H1 (cell line): ENCODE measurements at regions not wholly inside any gene's neighbourhood (a gene's known extent, or its start where the extent isn't known, plus 50 kb on each side); places are given as distances from the start of the nearest gene placed in this dataset.

Experiments
- CTCF ChIA-PET: fragments of 300-600 bp; sonication (Branson Sonifier 250); formaldehyde crosslinking; loops from one replicate; lab custom pipeline; 2021; ENCODE audit not compliant: partially characterized antibody; lab: Charles Lee
- POLR2A ChIA-PET: fragments of 300-600 bp; sonication (Branson Sonifier 250); formaldehyde crosslinking; loops from one replicate; lab custom pipeline; 2021; ENCODE audit warnings: inconsistent platforms; ENCODE audit not compliant: partially characterized antibody; lab: Charles Lee
- DNase-seq, 2 experiments: peaks; one replicate each; pipeline versions ENCODE4 v3.0.0 to v3.0.0-alpha.2; 2010 to 2022; ENCODE audit warnings: low spot score in 2 of 2, low read depth in 1 of 2, mixed read lengths in 1 of 2
- FAIRE-seq: peaks from 2 replicates; lab custom pipeline; 2011; peaks lifted over from hg19 to GRCh38; lab: Jason Lieb, UNC
- H2AFZ ChIP-seq: 2 replicates; pipeline ENCODE4 v1.8.1; 2012; ENCODE audit warnings: low read length, inconsistent platforms
- H2AK5ac ChIP-seq: 2 replicates; pipeline ENCODE4 v1.6.1; 2013; ENCODE audit warnings: low read depth, low read length
- H2BK120ac ChIP-seq: replicated peaks from 2 replicates; pipeline ENCODE3; 2013; ENCODE audit warnings: low read depth, low read length, inconsistent platforms
- H2BK12ac ChIP-seq: 2 replicates; pipeline ENCODE4 v1.6.1; 2013; ENCODE audit warnings: low read depth, low read length
- H2BK15ac ChIP-seq: 2 replicates; pipeline ENCODE4 v1.6.1; 2013; ENCODE audit warnings: low read length
- H2BK20ac ChIP-seq: 2 replicates; pipeline ENCODE4 v1.6.1; 2013; ENCODE audit warnings: low read length
- H2BK5ac ChIP-seq: 2 replicates; pipeline ENCODE4 v1.6.1; 2013; ENCODE audit warnings: low read depth, low read length
- H3K14ac ChIP-seq: 2 replicates; pipeline ENCODE4 v1.6.1; 2013; ENCODE audit warnings: inconsistent platforms; ENCODE audit not compliant: insufficient read length
- H3K18ac ChIP-seq: 2 replicates; pipeline ENCODE4 v1.6.1; 2013; ENCODE audit warnings: low read length; ENCODE audit errors: extremely low read depth
- H3K23ac ChIP-seq: 2 replicates; pipeline ENCODE4 v1.6.1; 2013; ENCODE audit warnings: inconsistent platforms; ENCODE audit not compliant: insufficient read length
- H3K23me2 ChIP-seq: 2 replicates; pipeline ENCODE4 v1.6.1; 2013; ENCODE audit warnings: low read depth, low read length
- H3K27ac ChIP-seq: 2 replicates; pipeline ENCODE4 v1.6.1; 2011; ENCODE audit warnings: low read depth, low read length, inconsistent platforms
- H3K27me3 ChIP-seq, 4 experiments: replicated peaks in 1 of 4; 1 replicate in 1 of 4; 2 replicates in 3 of 4; pipeline versions ENCODE4 v1.6.1 to v1.8.1; 2011 to 2013; ENCODE audit warnings: low read length in 3 of 4, mild to moderate bottlenecking in 3 of 4, inconsistent platforms in 2 of 4, mixed read lengths in 2 of 4, moderate library complexity in 1 of 4; ENCODE audit not compliant: control insufficient read depth in 3 of 4, insufficient read depth in 3 of 4; ENCODE audit errors: extremely low read depth in 1 of 4
- H3K36me3 ChIP-seq, 4 experiments: 2 replicates each; pipeline versions ENCODE4 v1.6.1 to v1.8.1; 2011 to 2013; ENCODE audit warnings: mild to moderate bottlenecking in 4 of 4, low read length in 3 of 4, moderate library complexity in 2 of 4, control low read depth in 1 of 4, inconsistent platforms in 1 of 4; ENCODE audit not compliant: insufficient read depth in 4 of 4, control insufficient read depth in 2 of 4
- H3K4ac ChIP-seq: replicated peaks from 2 replicates; pipeline ENCODE3; 2013; ENCODE audit warnings: low read length, low read depth, mixed read lengths, inconsistent platforms; ENCODE audit not compliant: insufficient read length
- H3K4me1 ChIP-seq, 4 experiments: replicated peaks in 1 of 4; 1 replicate in 1 of 4; 2 replicates in 3 of 4; pipeline versions ENCODE4 v1.6.1 to v1.8.1; 2011 to 2013; ENCODE audit warnings: low read length in 3 of 4, inconsistent platforms in 2 of 4, mixed read lengths in 1 of 4; ENCODE audit not compliant: insufficient read depth in 4 of 4, control insufficient read depth in 3 of 4
- H3K4me2 ChIP-seq, 2 experiments: 2 replicates each; pipeline versions ENCODE4 v1.6.1 to v1.8.1; 2011 to 2013; ENCODE audit warnings: low read depth in 2 of 2, low read length in 2 of 2, control low read depth in 1 of 2, inconsistent platforms in 1 of 2, mild to moderate bottlenecking in 1 of 2; ENCODE audit not compliant: insufficient read depth in 1 of 2
- H3K4me3 ChIP-seq, 4 experiments: fragments of 200-600, 300-600 bp in 1 of 4; sonication (generic), shearing (Covaris generic), sonication (Bioruptor Twin) in 1 of 4; 2 replicates each; pipeline versions ENCODE4 v1.5.1 to v1.8.1; 2011 to 2016; ENCODE audit warnings: low read length in 4 of 4, low read depth in 3 of 4, control low read depth in 2 of 4, inconsistent platforms in 2 of 4, mild to moderate bottlenecking in 2 of 4, mixed read lengths in 1 of 4, moderate library complexity in 1 of 4; ENCODE audit not compliant: insufficient read depth in 2 of 4; ENCODE audit errors: extremely low read depth in 1 of 4
- H3K56ac ChIP-seq: replicated peaks from 2 replicates; pipeline ENCODE3; 2013; ENCODE audit warnings: low read depth, mild to moderate bottlenecking, mixed read lengths, low read length, inconsistent platforms; ENCODE audit not compliant: insufficient read length
- H3K79me1 ChIP-seq: 2 replicates; pipeline ENCODE4 v1.6.1; 2013; ENCODE audit warnings: low read depth, low read length, control low read depth
- H3K79me2 ChIP-seq, 2 experiments: 2 replicates each; pipeline versions ENCODE4 v1.6.1 to v1.8.1; 2012 to 2013; ENCODE audit warnings: low read length in 2 of 2, mild to moderate bottlenecking in 2 of 2, inconsistent platforms in 1 of 2; ENCODE audit not compliant: insufficient read depth in 2 of 2, control insufficient read depth in 1 of 2
- H3K9ac ChIP-seq, 4 experiments: replicated peaks in 1 of 4; 1 replicate in 1 of 4; 2 replicates in 3 of 4; pipeline versions ENCODE4 v1.6.1 to v1.8.1; 2011 to 2013; ENCODE audit warnings: low read depth in 3 of 4, low read length in 3 of 4, control low read depth in 2 of 4, mild to moderate bottlenecking in 2 of 4, moderate library complexity in 2 of 4, inconsistent platforms in 1 of 4; ENCODE audit errors: extremely low read depth in 1 of 4
- H3K9me3 ChIP-seq, 2 experiments: 2 replicates each; pipeline versions ENCODE4 v1.6.1 to v1.8.1; 2012 to 2013; ENCODE audit warnings: mild to moderate bottlenecking in 2 of 2, moderate library complexity in 2 of 2, control low read depth in 1 of 2, inconsistent platforms in 1 of 2, low read depth in 1 of 2, low read length in 1 of 2, mixed read lengths in 1 of 2; ENCODE audit not compliant: insufficient read depth in 2 of 2
- H4K20me1 ChIP-seq, 2 experiments: replicated peaks in 1 of 2; 2 replicates each; pipeline versions ENCODE3 to v1.8.1; 2011 to 2013; ENCODE audit warnings: inconsistent platforms in 2 of 2, low read length in 2 of 2, mild to moderate bottlenecking in 1 of 2; ENCODE audit not compliant: insufficient read depth in 2 of 2, control insufficient read depth in 1 of 2
- H4K5ac ChIP-seq: 2 replicates; pipeline ENCODE4 v1.6.1; 2013; ENCODE audit warnings: low read length, low read depth, mixed read lengths, inconsistent platforms; ENCODE audit not compliant: insufficient read length
- H4K8ac ChIP-seq: 2 replicates; pipeline ENCODE4 v1.8.0; 2013; ENCODE audit warnings: mild to moderate bottlenecking, moderate library complexity, low read length, inconsistent platforms; ENCODE audit not compliant: insufficient read depth; ENCODE audit errors: extremely low read depth
- H4K91ac ChIP-seq: replicated peaks from 2 replicates; pipeline ENCODE3; 2013; ENCODE audit warnings: low read length, mixed read lengths, inconsistent platforms; ENCODE audit not compliant: insufficient read length
- BACH1 ChIP-seq: IDR thresholded peaks from 2 replicates; pipeline ENCODE4 v1.6.1; 2012; ENCODE audit warnings: low read length, improper control_type of control experiment
- CEBPB ChIP-seq: IDR thresholded peaks from 2 replicates; pipeline ENCODE4 v1.6.1; 2012; ENCODE audit warnings: low read depth, low read length
- CHD1 ChIP-seq: IDR thresholded peaks from 2 replicates; pipeline ENCODE4 v1.6.1; 2012; ENCODE audit warnings: low read depth, low read length, improper control_type of control experiment
- CTBP2 ChIP-seq: IDR thresholded peaks from 2 replicates; pipeline ENCODE4 v1.7.0; 2011; ENCODE audit warnings: borderline replicate concordance, mild to moderate bottlenecking, moderate library complexity, mixed read lengths, low read length; ENCODE audit not compliant: insufficient read depth, insufficient read length
- CTCF ChIP-seq, 3 experiments: IDR thresholded peaks; 1 replicate in 2 of 3; 2 replicates in 1 of 3; pipeline versions ENCODE4 v1.5.1 to v1.6.1; 2011; ENCODE audit warnings: low read length in 3 of 3, mild to moderate bottlenecking in 3 of 3, inconsistent platforms in 2 of 3, low read depth in 1 of 3, moderate library complexity in 1 of 3; ENCODE audit not compliant: insufficient read depth in 1 of 3; ENCODE audit errors: control extremely low read depth in 1 of 3
- KDM5A ChIP-seq: fragments of 200-600 bp; IDR thresholded peaks from 2 replicates; pipeline ENCODE4 v1.7.1; 2012; ENCODE audit warnings: mild to moderate bottlenecking, low read length, inconsistent platforms, mixed read lengths
- RAD21 ChIP-seq, 2 experiments: IDR thresholded peaks in 1 of 2; conservative IDR thresholded peaks in 1 of 2; 2 replicates each; pipeline ENCODE4 v1.6.1; 2011; ENCODE audit warnings: low read depth in 2 of 2, low read length in 2 of 2, improper control_type of control experiment in 1 of 2, inconsistent platforms in 1 of 2, mild to moderate bottlenecking in 1 of 2, moderate library complexity in 1 of 2
- RXRA ChIP-seq: IDR thresholded peaks from 2 replicates; pipeline ENCODE4 v1.6.1; 2011; ENCODE audit warnings: low read depth, mild to moderate bottlenecking, low read length, moderate library complexity; ENCODE audit not compliant: insufficient read depth
- SP1 ChIP-seq: IDR thresholded peaks from 2 replicates; pipeline ENCODE4 v1.6.1; 2011; ENCODE audit warnings: low read depth, low read length
- SP2 ChIP-seq: IDR thresholded peaks from 2 replicates; pipeline ENCODE4 v1.6.1; 2012; ENCODE audit warnings: mild to moderate bottlenecking, low read length, inconsistent platforms
- SRF ChIP-seq: IDR thresholded peaks from 2 replicates; pipeline ENCODE4 v1.6.1; 2011; ENCODE audit warnings: mild to moderate bottlenecking, low read depth, low read length, moderate library complexity
- SUZ12 ChIP-seq: fragments of 200-600 bp; sonication (generic); IDR thresholded peaks from 2 replicates; pipeline ENCODE4 v1.6.1; 2012; ENCODE audit warnings: mild to moderate bottlenecking, inconsistent platforms, low read length, moderate library complexity, mixed read lengths
- YY1 ChIP-seq: IDR thresholded peaks from 2 replicates; pipeline ENCODE4 v1.6.1; 2011; ENCODE audit warnings: low read depth, mild to moderate bottlenecking, low read length
- WGBS, 2 experiments: shearing (Covaris generic) in 1 of 2; methylation state at CpG; one replicate each; pipeline versions ENCODE4 v1.1.6 to v1.1.7; 2013 to 2015; ENCODE audit warnings: low lambda C conversion rate in 2 of 2, mixed read lengths in 2 of 2, inconsistent platforms in 1 of 2, low coverage in 1 of 2, missing lambda C conversion rate in 1 of 2; ENCODE audit not compliant: insufficient replicate concordance in 2 of 2, insufficient coverage in 1 of 2, insufficient read length in 1 of 2; ENCODE audit errors: extremely low coverage in 1 of 2, missing lambda C conversion rate in 1 of 2; 5-methylcytosine and 5-hydroxymethylcytosine counted together

GRCh38 chr15:62979252-62979651 lies 63.3 kb upstream of the TPM1 start:
- H3K9me3 ChIP-seq = no peaks in the 10 kb centered on the region
- ChIA-PET POLR2A (no interaction called here), CTCF (interaction anchor here (4.0 kb wide), 1 partner anchor 9 kb away, joined by 21 read pairs; no protein-coding TSS in a partner anchor)
- H3K18ac ChIP-seq = no peak overlapping the region
- DNase-seq (no peak), FAIRE-seq (no peak)
- H3K4me2 ChIP-seq = no peak overlapping the region
- no peak overlapping the region for H3K4me3 ChIP-seq
- no peak overlapping the region for H2AFZ ChIP-seq
- no peak overlapping the region for H2BK15ac ChIP-seq
- no peak overlapping the region for H2BK120ac ChIP-seq
- H3K4ac ChIP-seq = no peak overlapping the region
- H3K56ac ChIP-seq = no peak overlapping the region
- no peak overlapping the region for H3K23ac ChIP-seq
- no peak overlapping the region for H4K5ac ChIP-seq
- no peak overlapping the region for H2AK5ac ChIP-seq
- H3K27me3 ChIP-seq = no peaks in the 10 kb centered on the region
- H4K20me1 ChIP-seq = no peaks in the 10 kb centered on the region
- H3K9ac ChIP-seq = no peak overlapping the region
- no peaks in the 10 kb centered on the region for H3K79me2 ChIP-seq
- no peaks in the 10 kb centered on the region for H3K79me1 ChIP-seq
- no peak overlapping the region for H2BK12ac ChIP-seq
- no peak overlapping the region for H2BK20ac ChIP-seq
- H4K91ac ChIP-seq = no peak overlapping the region
- H3K4me1 ChIP-seq = no peaks in the 10 kb centered on the region
- no peaks in the 10 kb centered on the region for H3K36me3 ChIP-seq
- WGBS, 2 experiments = 85% methylated on average over 1 of the region's 1 CpG; no CpG with 5 or more reads in 1 of the 2 experiments
- H3K23me2 ChIP-seq = no peaks in the 10 kb centered on the region
- H3K14ac ChIP-seq = no peak overlapping the region
- no peak overlapping the region for H2BK5ac ChIP-seq
- no peak overlapping the region for H3K27ac ChIP-seq
- H4K8ac ChIP-seq = no peak overlapping the region
- no peak for TF ChIP-seq BACH1
- TF ChIP-seq SUZ12 = no peak
- TF ChIP-seq CTCF (IDR thresholded peaks at IDR 0.05; ENCODE audit: control extremely low read depth in 1 of 3, insufficient read depth in 1 of 3, low read depth in 1 of 3, low read length in 3 of 3) = no peak
- no peak for TF ChIP-seq RXRA
- TF ChIP-seq CHD1 = no peak
- TF ChIP-seq CEBPB = no peak
- TF ChIP-seq SRF = no peak
- TF ChIP-seq SP1 = no peak
- TF ChIP-seq RAD21 (IDR thresholded peaks at IDR 0.05 in 1 of 2, conservative IDR thresholded peaks at IDR 0.05 in 1 of 2; ENCODE audit: low read depth in 2 of 2, low read length in 2 of 2) = no peak
- TF ChIP-seq KDM5A = no peak
- no peak for TF ChIP-seq SP2
- no peak for TF ChIP-seq CTBP2
- TF ChIP-seq YY1 = no peak
